NCI-H69 (cell line): ENCODE measurements at regions not wholly inside any gene's neighbourhood (a gene's known extent, or its start where the extent isn't known, plus 50 kb on each side); places are given as distances from the start of the nearest gene placed in this dataset.
A peak's percentile ranks its signal among the peaks of the same experiment; 100 is the strongest.
"Not testable (repeated sequence)": the region's sequence is repeated elsewhere in the genome, so short reads cannot be mapped to it uniquely, and the experiment has no call there.

Experiments used
- DNase-seq: peaks from one replicate; lab custom pipeline; 2025; lab: John Stamatoyannopoulos, UW

GRCh38 chr10:118467200-118467599 lies 125.1 kb upstream of the FAM204A start:
- peak; percentile 75 for DNase-seq

GRCh38 chr10:118465300-118465874 lies 123.3 kb upstream of the FAM204A start:
- DNase-seq: no peak

DNA sequence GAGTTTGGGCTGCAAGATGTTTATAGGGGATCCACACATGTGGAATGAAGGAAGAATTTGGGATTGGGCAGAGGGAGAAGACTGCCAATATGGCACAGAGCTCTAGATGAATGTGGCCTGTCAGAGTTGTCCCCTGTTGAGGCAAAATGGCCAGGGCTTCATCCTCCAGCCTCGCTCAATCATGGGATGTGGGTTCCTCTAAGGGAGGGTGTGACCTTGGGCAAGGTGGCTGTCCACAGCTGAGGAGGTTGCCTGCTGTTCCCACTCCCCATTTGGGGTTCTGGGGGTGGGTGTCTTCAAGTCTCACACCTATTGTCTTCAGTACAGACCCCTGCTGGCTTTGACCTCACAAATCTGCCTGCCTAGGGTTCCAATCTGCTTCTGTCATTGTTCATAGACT lies 121.6 kb upstream of the FAM204A start:
- DNase-seq: no peak

- no peak for DNase-seq
These were observed 120.3 kb upstream of the FAM204A start for GRCh38 chr10:118462401-118462800.

DNA sequence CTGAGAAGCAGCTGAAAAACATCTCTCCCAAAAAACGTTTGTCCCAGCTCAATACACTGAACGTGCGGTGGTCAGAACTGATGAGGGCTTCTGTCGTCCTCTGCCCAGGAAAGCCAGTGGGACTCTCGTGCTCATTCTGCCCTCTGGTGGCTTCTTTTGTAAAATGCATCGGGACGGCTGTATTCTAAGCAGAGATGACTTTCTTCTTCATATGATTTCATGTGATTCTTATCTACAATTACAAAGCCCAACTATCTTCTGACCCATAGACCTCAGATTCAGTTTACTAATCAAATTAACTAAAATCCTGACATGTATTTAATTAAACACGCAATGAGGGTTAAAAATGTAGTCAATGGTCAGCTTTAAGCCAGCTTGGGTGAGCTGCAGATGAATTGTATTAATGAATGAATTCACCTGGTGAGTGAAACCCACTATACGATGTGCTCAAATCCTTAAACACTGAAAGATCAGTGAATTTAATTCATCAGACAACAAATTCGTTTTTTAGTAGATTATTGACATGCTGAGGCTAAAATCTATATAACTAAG lies 117.6 kb upstream of the FAM204A start:
- DNase-seq: peak; percentile 88

DNA sequence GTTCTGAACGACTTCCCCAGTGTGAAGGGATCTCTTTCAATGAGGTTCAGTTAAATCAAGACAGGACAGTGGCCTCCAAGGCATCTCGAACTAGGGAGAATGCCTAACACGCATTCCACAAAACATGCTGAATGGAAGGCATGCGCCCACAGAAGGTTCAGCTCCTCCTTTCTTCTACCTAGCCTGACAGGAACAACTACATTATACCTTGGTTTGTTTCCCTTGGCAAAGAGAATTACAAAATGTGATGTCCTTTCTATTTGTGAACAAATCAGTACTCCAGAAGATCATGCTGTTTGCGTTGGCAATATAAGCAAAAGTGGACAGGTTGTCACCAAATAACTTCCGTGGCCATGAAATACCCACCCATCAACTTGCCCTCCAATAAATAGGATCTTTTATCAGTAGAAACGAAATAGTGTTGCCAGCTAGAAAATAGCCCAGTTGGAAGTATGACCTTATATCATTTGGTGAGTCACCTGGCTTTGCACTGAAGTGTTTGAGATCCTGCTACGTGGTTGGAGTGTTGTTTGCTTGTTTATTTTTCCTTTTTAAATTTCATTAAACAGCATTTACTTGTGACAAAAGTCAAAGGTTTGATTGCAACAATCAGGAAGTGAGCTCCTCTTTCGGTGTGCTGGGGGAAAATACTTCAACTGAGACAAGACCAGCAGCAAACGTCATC lies 117.0 kb upstream of the FAM204A start:
- DNase-seq: peak; percentile 55

DNA sequence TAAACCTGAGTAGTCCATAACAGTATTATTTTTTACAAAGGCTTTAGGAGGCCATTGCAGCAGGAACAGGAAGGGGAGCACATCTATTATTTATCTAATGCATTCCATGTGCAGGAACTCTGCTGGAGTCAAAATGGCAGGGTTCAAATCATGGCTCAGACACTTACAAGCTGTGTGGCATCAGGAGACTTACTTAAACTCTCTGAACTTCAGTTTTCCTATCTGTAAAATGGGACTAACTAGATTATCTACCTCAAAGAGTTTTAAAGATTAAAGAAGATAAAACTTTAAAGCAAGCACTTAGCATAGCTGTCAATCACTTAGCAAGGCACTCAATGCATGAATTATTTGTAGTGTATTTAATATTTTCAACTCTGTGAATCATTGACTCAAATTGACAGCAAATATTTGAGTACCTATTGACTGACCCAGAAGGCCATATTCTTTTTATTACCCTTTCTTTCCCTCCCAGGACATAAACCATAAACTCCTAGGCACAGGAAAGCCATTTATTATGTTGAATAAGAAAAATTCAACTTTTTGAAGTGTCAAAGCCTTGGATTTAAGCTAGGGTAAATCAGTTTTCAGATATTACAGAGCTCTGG lies 115.8 kb upstream of the FAM204A start:
- peak; percentile 59 for DNase-seq

DNA sequence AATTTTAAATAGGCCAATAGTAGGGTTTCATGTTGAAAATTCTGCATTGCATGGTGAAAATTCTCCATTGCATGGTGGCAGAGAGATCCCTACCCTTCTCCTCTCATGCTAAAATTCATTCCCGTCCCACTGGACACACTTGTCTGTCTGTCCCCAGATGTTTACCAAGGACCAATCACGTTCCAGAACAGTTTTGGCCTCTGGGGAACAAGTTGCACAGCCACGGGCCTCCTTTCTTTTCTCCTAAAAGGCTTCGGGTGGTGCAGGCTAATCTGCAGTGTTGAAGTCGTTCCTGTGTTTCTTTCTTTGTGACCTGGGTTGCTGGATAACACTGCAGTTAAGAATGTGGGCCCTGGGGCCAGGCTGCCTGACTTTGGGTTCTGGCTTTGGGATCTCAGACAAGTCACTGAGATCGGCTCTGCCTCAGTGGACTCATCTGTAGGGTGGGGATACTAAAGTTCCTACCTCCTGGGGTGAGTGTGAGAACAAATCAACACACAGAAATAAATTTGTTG lies 113.1 kb upstream of the FAM204A start:
- no peak for DNase-seq

DNA sequence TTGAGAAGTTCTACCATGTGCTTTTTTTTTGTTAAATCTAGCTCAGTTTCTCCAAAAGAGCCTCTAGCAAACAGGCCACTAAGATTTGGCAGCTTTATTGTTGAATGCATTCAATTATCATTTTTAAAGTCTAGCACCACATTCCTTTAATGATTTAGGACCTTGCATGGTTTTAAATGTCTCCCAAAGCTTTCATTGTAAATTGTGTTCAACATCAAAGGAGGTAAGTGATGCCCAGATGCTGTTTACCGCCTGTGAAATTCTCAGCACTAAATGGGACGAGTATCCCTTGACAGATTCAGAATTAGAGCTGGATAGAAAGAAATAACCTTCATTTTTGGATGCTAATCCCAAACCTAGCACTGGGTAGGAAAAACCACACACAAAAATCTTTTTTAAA lies 112.1 kb upstream of the FAM204A start:
- DNase-seq: peak; percentile 29

GRCh38 chr10:118452098-118452497 lies 110.0 kb upstream of the FAM204A start:
- no peak for DNase-seq

GRCh38 chr10:118449521-118449920 lies 107.4 kb upstream of the FAM204A start:
- no peak for DNase-seq

- DNase-seq: no peak
These were observed 106.6 kb upstream of the FAM204A start for GRCh38 chr10:118448744-118449143.

DNA sequence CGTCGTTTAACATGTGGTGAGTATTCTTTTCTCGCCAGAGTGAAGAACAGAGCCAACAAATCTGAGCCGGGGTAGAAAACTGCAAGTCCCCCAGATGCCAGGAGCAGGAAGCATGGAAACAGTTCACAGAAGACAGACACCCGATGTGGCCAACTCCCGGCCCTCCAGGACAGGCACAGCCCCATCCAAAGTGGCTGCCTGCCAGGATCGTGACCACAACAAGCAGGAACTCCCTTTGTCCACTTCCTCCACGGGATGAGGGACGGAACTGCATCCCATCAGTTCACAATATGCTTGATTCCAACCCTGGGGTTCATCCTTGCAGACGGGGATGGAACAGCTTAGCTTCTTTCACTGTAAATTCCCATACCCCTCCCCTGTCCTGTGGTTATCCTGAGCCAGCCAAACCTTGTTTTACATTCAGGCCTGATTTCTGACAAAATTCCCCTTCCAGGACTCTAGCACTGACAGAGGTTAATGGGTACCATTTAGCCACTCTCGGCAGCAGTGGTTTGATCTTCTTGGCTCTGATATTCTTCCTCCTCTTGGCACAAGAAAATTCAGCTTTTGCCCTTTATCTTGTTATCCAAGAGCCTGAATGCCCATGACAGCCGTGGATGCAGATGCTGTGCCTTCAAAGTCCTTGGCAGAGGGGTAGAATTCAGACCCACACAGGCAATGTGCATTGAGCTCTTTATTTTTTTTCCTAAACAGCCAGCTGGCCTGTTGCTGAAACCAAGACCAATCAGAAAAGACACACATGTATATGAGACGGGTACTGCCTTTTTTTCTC lies 105.5 kb upstream of the FAM204A start:
- DNase-seq: no peak

DNA sequence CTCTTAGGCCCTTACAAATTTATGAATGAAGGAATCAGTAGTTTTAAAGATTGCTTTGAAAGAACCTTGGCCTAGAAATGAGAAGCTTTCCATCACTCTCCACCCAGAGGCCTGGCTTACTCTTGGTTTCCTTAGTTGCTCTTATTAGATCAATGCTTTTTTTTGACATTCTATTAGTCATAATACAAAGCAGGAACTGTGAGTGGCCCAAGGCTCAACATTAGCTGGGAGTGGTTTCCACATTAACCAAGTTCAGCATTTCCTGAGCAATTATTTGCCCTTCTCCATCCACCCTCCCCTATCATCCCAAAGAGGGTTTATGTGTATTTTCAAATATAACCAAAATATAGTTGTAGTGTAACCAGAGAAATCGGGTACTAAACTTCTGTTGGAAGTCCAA lies 103.4 kb upstream of the FAM204A start:
- DNase-seq: no peak

DNA sequence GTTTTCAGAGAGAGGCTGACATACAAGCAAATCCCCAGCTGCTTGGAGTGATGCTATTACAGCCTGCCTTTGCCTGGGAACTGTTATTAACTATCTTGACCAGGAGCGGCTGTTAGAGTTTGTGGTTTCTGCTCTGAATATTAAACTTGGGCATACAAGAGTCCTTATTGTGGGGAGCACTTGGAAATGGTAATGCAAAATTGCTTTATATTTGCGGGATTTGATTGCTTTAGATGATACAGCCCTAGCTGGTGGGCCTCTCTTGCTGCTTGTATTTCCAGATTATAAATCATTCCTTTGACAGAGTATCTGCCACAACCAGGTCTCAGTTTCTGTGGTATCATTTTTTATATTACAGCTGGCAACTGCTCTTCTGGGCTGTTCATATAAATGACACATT lies 101.9 kb upstream of the FAM204A start:
- DNase-seq: no peak

GRCh38 chr10:118442032-118442431 lies 99.9 kb upstream of the FAM204A start:
- no peak for DNase-seq

- peak; percentile 88 for DNase-seq
These were observed 97.7 kb upstream of the FAM204A start for GRCh38 chr10:118439824-118440223.

DNA sequence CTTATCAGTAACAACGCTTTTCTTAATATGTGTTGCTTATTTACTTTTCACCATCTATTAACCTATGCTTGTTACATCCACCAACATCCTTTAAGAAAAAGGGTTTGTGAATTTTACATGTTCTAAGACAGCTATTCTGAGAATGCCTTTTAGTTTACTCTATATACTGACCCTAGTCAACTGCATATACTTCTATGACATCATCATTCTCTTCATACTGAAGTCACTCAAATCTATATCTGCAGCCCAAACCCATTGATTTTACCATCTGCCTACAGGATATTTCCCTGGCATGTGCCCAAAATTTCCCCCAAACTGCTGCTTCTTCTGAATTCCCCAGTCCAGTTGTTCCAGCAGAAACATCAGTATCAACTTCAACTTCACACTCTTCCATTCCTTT lies 94.6 kb upstream of the FAM204A start:
- DNase-seq: no peak

- no peak for DNase-seq
These were observed 88.1 kb upstream of the FAM204A start for GRCh38 chr10:118430190-118430589.

- DNase-seq: peak; percentile 96
These were observed 81.8 kb upstream of the FAM204A start for GRCh38 chr10:118423800-118424442.

DNA sequence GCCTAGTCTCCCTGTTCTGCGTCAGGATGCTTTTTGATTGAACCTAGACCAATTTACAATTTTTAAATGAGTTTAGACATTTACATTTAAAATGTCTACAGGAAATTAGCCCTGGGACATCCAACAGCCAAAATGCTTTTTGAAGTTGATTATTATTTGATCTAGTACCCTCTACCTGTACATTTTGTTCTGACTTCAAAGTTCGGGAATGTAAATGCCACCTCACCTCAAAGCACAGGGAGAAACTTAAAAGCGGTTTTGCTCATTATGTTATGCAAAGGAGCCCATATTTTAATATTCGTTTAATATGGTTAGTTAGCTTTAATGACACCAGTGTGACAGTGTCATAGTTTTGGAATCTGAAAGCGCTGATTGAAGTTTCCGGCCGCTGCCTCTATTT lies 80.1 kb upstream of the FAM204A start:
- DNase-seq: no peak

DNA sequence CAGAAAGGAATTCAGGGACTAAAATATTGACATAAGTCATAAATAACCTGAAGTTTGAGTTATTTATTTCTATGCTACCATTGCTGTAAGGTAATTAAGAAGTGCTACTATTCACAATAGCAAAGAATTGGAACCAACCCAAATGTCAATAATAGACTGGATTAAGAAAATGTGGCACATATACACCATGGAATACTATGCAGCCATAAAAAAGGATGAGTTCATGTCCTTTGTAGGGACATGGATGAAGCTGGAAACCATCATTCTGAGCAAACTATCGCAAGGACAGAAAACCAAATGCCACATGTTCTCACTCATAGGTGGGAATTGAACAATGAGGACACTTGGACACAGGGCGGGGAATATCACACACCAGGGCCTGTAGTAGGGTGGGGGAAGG lies 77.9 kb upstream of the FAM204A start:
- not testable (repeated sequence) for DNase-seq
